HCT116 (cell line): ENCODE measurements at regions not wholly inside any gene's neighbourhood (a gene's known extent, or its start where the extent isn't known, plus 50 kb on each side); places are given as distances from the start of the nearest gene placed in this dataset.

ENCODE experiments used
- ATAC-seq: fragments of 200-7000 bp; cut with Tn5 transposase; 2 replicates; pipeline ENCODE4 v1.9.1; 2020; ENCODE audit warnings: mild to moderate bottlenecking, moderate library complexity
- BruUV-seq: library from RNA; stranded (reverse); fragments of 400-500 nt; replicated peaks from 2 replicates; lab custom pipeline; 2021; lab: Mats Ljungman, UMichigan
- CTCF ChIA-PET: fragments of 300-600 bp; sonication (Branson Sonifier 250); formaldehyde crosslinking; loops from one replicate; lab custom pipeline; 2021; ENCODE audit warnings: antibody characterized with exemption; lab: Charles Lee
- POLR2A ChIA-PET: fragments of 300-600, 350-600 bp; sonication (Branson Sonifier 250); formaldehyde crosslinking; loops from one replicate; lab custom pipeline; 2021; ENCODE audit warnings: antibody characterized with exemption; lab: Charles Lee
- RAD21 ChIA-PET, 2 experiments: fragments of 300-600 bp; sonication (Branson Sonifier 250); formaldehyde crosslinking; loops; one replicate each; lab custom pipeline; 2023; ENCODE audit warnings: low total read pairs in 2 of 2; ENCODE audit not compliant: uncharacterized antibody in 2 of 2, unreplicated experiment in 2 of 2, low non-redundant PET in 1 of 2; lab: Charles Lee
- DNase-seq: peaks from one replicate; pipeline ENCODE4 v3.0.0-alpha.2; 2010; ENCODE audit warnings: low read depth, low spot score
- H2AFZ ChIP-seq: fragments of 200-600 bp; shearing (Covaris generic), sonication (generic); 2 replicates; pipeline ENCODE4 v1.6.1; 2017; ENCODE audit warnings: low read depth, mixed run types, mixed read lengths, antibody characterized with exemption, low read length; ENCODE audit not compliant: poor library complexity, severe bottlenecking
- H3K27ac ChIP-seq: 2 replicates; pipeline ENCODE4 v1.5.1; 2012; ENCODE audit warnings: low read depth, low read length
- H3K27me3 ChIP-seq: fragments of 200-600 bp; sonication (generic); 2 replicates; pipeline ENCODE4 v1.6.1; 2016; ENCODE audit warnings: mixed run types, low read length, mixed read lengths; ENCODE audit not compliant: insufficient read depth
- H3K36me3 ChIP-seq, 2 experiments: fragments of 200-500 bp in 1 of 2; fragments of 200-600 bp in 1 of 2; sonication (Bioruptor generic) in 1 of 2; sonication (generic) in 1 of 2; 2 replicates each; pipeline versions ENCODE4 v1.5.1 to v1.6.1; 2014 to 2016; ENCODE audit warnings: low read length in 2 of 2, inconsistent platforms in 1 of 2, mixed read lengths in 1 of 2, mixed run types in 1 of 2; ENCODE audit not compliant: insufficient read depth in 2 of 2, control insufficient read depth in 1 of 2
- H3K4me1 ChIP-seq, 2 experiments: fragments of 200-600 bp in 1 of 2; sonication (generic) in 1 of 2; 2 replicates each; pipeline versions ENCODE4 v1.5.1 to v1.6.1; 2012 to 2017; ENCODE audit warnings: low read length in 2 of 2, inconsistent platforms in 1 of 2, mild to moderate bottlenecking in 1 of 2, mixed read lengths in 1 of 2, mixed run types in 1 of 2, moderate library complexity in 1 of 2; ENCODE audit not compliant: insufficient read depth in 2 of 2, control insufficient read depth in 1 of 2
- H3K4me2 ChIP-seq: fragments of 200-600 bp; sonication (generic); 2 replicates; pipeline ENCODE4 v1.6.1; 2017; ENCODE audit warnings: mixed run types, low read length, mixed read lengths
- H3K4me3 ChIP-seq, 2 experiments: fragments of 200-600 bp in 1 of 2; sonication (generic) in 1 of 2; replicated peaks in 1 of 2; 2 replicates each; pipeline ENCODE4 v1.5.1; 2011 to 2016; ENCODE audit warnings: low read length in 2 of 2, control low read depth in 1 of 2, low read depth in 1 of 2, mild to moderate bottlenecking in 1 of 2, mixed read lengths in 1 of 2, mixed run types in 1 of 2
- H3K79me2 ChIP-seq: fragments of 200-600 bp; sonication (generic); 2 replicates; pipeline ENCODE4 v1.6.1; 2017; ENCODE audit warnings: mild to moderate bottlenecking, mixed run types, low read length, moderate library complexity, mixed read lengths; ENCODE audit not compliant: insufficient read depth
- H3K9ac ChIP-seq: fragments of 200-600 bp; sonication (generic); 2 replicates; pipeline ENCODE4 v1.6.1; 2016; ENCODE audit warnings: low read length, mixed read lengths
- H3K9me2 ChIP-seq: fragments of 200-600 bp; sonication (generic), shearing (Covaris generic); 2 replicates; pipeline ENCODE4 v1.6.1; 2017; ENCODE audit warnings: mixed run types, mild to moderate bottlenecking, moderate library complexity; ENCODE audit not compliant: insufficient read depth
- H3K9me3 ChIP-seq, 2 experiments: fragments of 200-500 bp in 1 of 2; fragments of 200-600 bp in 1 of 2; sonication (Bioruptor generic) in 1 of 2; sonication (generic) in 1 of 2; 2 replicates each; pipeline ENCODE4 v1.6.1; 2014 to 2017; ENCODE audit warnings: low read length in 2 of 2, mixed read lengths in 2 of 2, inconsistent platforms in 1 of 2, low read depth in 1 of 2, mild to moderate bottlenecking in 1 of 2, mixed run types in 1 of 2, moderate library complexity in 1 of 2; ENCODE audit not compliant: control insufficient read depth in 1 of 2, insufficient read depth in 1 of 2
- H4K20me1 ChIP-seq: fragments of 200-600 bp; sonication (generic), shearing (Covaris generic); 2 replicates; pipeline ENCODE4 v1.6.1; 2017; ENCODE audit warnings: mixed run types, mild to moderate bottlenecking, moderate library complexity; ENCODE audit not compliant: insufficient read depth
- CBX3 ChIP-seq: IDR thresholded peaks from 2 replicates; pipeline ENCODE4 v1.6.1; 2012; ENCODE audit warnings: low read depth
- CEBPB ChIP-seq: IDR thresholded peaks from 2 replicates; pipeline ENCODE4 v1.6.1; 2012; ENCODE audit warnings: low read depth
- EGR1 ChIP-seq: IDR thresholded peaks from 2 replicates; pipeline ENCODE4 v1.6.1; 2012; ENCODE audit warnings: low read depth
- ELF1 ChIP-seq: IDR thresholded peaks from 2 replicates; pipeline ENCODE4 v1.6.1; 2012; ENCODE audit warnings: low read depth, borderline replicate concordance
- EZH2 ChIP-seq: fragments of 200-600 bp; sonication (generic); IDR thresholded peaks from 2 replicates; pipeline ENCODE4 v1.6.1; 2017; ENCODE audit warnings: antibody characterized with exemption, mixed run types
- EZH2phosphoT487 ChIP-seq: fragments of 200-600 bp; IDR thresholded peaks from 2 replicates; pipeline ENCODE4 v1.6.1; 2018; ENCODE audit warnings: antibody characterized with exemption, borderline replicate concordance
- FOSL1 ChIP-seq: IDR thresholded peaks from 2 replicates; pipeline ENCODE4 v1.6.1; 2012; ENCODE audit warnings: low read depth
- JUND ChIP-seq: IDR thresholded peaks from 2 replicates; pipeline ENCODE4 v1.6.1; 2012
- POLR2AphosphoS5 ChIP-seq: IDR thresholded peaks from 2 replicates; pipeline ENCODE4 v1.6.1; 2011; ENCODE audit warnings: mild to moderate bottlenecking, low read depth, low read length, moderate library complexity
- SRF ChIP-seq: IDR thresholded peaks from 2 replicates; pipeline ENCODE4 v1.6.1; 2012; ENCODE audit warnings: low read depth
- TCF7L2 ChIP-seq: IDR thresholded peaks from 2 replicates; pipeline ENCODE4 v1.7.0; 2011; ENCODE audit warnings: borderline replicate concordance, inconsistent platforms; ENCODE audit not compliant: insufficient read depth, insufficient read length; ENCODE audit errors: extremely low read depth
- YY1 ChIP-seq: IDR thresholded peaks from 2 replicates; pipeline ENCODE4 v1.6.1; 2011; ENCODE audit warnings: low read length, low read depth, moderate library complexity, mild to moderate bottlenecking; ENCODE audit not compliant: insufficient replicate concordance; ENCODE audit errors: extremely low read depth
- intact Hi-C: fragments of 100-400 bp; cut with micrococcal nuclease; formaldehyde crosslinking; loops from 2 replicates; pipeline ENCODE4 v1.10.0; 2022
- TF ChIP-seq, protein P1 (sequence below): IDR thresholded peaks from 2 replicates; pipeline ENCODE4 v1.6.1; 2012; ENCODE audit warnings: low read depth
- TF ChIP-seq, protein P2 (sequence below): IDR thresholded peaks from 2 replicates; pipeline ENCODE4 v1.6.1; 2011; ENCODE audit warnings: mild to moderate bottlenecking, low read length, moderate library complexity; ENCODE audit not compliant: insufficient replicate concordance; ENCODE audit errors: extremely low read depth

DNA sequence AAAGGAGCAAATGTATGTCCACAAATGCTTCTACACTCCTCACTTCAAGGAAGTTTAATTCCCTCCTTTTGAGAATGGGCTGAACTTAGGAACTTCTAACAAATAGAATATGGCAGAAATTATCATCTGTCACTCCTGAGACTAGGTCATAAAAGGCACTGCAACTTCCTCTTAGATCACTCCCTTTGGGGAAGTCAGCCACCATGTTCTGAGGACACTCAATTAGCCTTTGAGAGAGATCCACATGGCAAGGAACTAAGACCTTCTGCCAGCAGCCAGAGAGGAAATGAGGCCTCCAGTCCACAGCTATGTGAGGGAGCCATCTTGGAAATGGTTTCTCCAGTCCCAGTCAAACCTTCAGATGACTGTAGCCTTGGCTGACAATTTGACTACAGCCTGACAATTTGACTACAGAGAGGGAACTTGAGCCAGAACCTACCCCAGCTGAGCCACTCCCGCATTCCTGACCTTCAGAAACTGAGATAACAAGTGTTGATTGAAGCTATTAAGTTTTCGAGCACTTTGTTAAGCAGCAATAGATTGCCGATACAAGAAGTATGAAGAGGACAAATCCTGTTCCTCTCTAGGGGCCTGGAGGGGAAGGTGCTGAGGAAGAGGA, 113.4 kb upstream of the SEC14L1 start:
- POLR2A ChIA-PET: no interaction called here
- Histone ChIP-seq H3K4me2 (no peak overlapping the region), H3K27me3 (no peaks in the 10 kb centered on the region)
- RAD21 ChIA-PET: no interaction called here
- TF ChIP-seq EZH2: no peak
- TF ChIP-seq, protein P1, sequence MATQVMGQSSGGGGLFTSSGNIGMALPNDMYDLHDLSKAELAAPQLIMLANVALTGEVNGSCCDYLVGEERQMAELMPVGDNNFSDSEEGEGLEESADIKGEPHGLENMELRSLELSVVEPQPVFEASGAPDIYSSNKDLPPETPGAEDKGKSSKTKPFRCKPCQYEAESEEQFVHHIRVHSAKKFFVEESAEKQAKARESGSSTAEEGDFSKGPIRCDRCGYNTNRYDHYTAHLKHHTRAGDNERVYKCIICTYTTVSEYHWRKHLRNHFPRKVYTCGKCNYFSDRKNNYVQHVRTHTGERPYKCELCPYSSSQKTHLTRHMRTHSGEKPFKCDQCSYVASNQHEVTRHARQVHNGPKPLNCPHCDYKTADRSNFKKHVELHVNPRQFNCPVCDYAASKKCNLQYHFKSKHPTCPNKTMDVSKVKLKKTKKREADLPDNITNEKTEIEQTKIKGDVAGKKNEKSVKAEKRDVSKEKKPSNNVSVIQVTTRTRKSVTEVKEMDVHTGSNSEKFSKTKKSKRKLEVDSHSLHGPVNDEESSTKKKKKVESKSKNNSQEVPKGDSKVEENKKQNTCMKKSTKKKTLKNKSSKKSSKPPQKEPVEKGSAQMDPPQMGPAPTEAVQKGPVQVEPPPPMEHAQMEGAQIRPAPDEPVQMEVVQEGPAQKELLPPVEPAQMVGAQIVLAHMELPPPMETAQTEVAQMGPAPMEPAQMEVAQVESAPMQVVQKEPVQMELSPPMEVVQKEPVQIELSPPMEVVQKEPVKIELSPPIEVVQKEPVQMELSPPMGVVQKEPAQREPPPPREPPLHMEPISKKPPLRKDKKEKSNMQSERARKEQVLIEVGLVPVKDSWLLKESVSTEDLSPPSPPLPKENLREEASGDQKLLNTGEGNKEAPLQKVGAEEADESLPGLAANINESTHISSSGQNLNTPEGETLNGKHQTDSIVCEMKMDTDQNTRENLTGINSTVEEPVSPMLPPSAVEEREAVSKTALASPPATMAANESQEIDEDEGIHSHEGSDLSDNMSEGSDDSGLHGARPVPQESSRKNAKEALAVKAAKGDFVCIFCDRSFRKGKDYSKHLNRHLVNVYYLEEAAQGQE: no peak
- no peak for TF ChIP-seq TCF7L2
- no peak for TF ChIP-seq SRF
- no peak for TF ChIP-seq FOSL1
- TF ChIP-seq EGR1: no peak
- TF ChIP-seq CBX3: no peak
- TF ChIP-seq YY1: no peak
- no peak for TF ChIP-seq EZH2phosphoT487
- TF ChIP-seq JUND: no peak
- TF ChIP-seq, protein P2, sequence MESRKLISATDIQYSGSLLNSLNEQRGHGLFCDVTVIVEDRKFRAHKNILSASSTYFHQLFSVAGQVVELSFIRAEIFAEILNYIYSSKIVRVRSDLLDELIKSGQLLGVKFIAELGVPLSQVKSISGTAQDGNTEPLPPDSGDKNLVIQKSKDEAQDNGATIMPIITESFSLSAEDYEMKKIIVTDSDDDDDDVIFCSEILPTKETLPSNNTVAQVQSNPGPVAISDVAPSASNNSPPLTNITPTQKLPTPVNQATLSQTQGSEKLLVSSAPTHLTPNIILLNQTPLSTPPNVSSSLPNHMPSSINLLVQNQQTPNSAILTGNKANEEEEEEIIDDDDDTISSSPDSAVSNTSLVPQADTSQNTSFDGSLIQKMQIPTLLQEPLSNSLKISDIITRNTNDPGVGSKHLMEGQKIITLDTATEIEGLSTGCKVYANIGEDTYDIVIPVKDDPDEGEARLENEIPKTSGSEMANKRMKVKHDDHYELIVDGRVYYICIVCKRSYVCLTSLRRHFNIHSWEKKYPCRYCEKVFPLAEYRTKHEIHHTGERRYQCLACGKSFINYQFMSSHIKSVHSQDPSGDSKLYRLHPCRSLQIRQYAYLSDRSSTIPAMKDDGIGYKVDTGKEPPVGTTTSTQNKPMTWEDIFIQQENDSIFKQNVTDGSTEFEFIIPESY: no peak
- no peak for TF ChIP-seq CEBPB
- TF ChIP-seq ELF1: no peak
- no peak for TF ChIP-seq POLR2AphosphoS5
- TF ChIP-seq, all 23 proteins: peak for 0
- CTCF ChIA-PET: interaction anchor here (1.0 kb wide), 2 partner anchors 11 to 29 kb away, joined by 3 to 4 read pairs; no protein-coding TSS in a partner anchor
- H3K36me3 ChIP-seq: no peaks in the 10 kb centered on the region
- no peak for ATAC-seq
- H3K4me1 ChIP-seq: no peaks in the 10 kb centered on the region
- DNase-seq: no peak
- H3K27ac ChIP-seq: no peak overlapping the region
- H3K4me3 ChIP-seq: no peak overlapping the region
- H4K20me1 ChIP-seq: no peaks in the 10 kb centered on the region
- no TSS peak for BruUV-seq
- peaks cover 7 to 9% of the 10 kb centered on the region in 2 experiments; a peak in 2 of 4 replicates for H3K9me3 ChIP-seq
- no peak overlapping the region for H3K9ac ChIP-seq
- H3K79me2 ChIP-seq: no peaks in the 10 kb centered on the region
- intact Hi-C loops: no loop called here
- no peaks in the 10 kb centered on the region for H3K9me2 ChIP-seq
- no peak overlapping the region for H2AFZ ChIP-seq
